Activated CD8-positive, alpha-beta memory T cell treated with anti-CD3 and anti-CD28 coated beads for 48 hours (primary cell): ENCODE measurements at regions not wholly inside any gene's neighbourhood (a gene's known extent, or its start where the extent isn't known, plus 50 kb on each side); places are given as distances from the start of the nearest gene placed in this dataset.
"Not testable (repeated sequence)": the region's sequence is repeated elsewhere in the genome, so short reads cannot be mapped to it uniquely, and the experiment has no call there.

Source experiments
- DNase-seq, 3 experiments: peaks; one replicate each; pipeline ENCODE4 v3.0.0-alpha.2; 2020; ENCODE audit warnings: low read depth in 2 of 3, low spot score in 2 of 3

DNA sequence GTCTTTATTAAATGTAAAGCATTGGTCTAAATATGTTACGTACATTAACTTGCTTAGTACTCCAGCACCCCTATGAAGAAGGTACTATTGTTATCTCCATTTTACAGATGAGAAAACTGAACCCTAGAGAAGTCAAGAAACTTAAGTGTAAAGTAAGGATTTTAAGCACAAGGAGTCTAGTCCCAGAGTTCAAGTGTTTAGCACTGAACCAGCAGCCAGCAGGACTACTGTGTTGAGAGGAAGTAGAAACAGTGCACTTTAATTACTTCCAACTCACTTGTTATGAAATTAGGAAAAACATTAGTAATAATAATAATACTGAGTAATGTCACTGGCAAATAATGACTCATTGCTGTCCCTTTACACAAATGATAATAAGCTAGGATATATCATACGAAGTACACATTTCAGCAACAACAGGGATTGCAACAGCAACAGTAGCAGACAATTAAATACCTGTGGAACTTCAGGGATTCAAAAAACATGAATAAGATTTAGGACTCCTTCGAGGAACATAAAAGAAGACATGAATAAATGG, 548.1 kb upstream of the HS3ST1 start:
- DNase-seq = no peak

DNA sequence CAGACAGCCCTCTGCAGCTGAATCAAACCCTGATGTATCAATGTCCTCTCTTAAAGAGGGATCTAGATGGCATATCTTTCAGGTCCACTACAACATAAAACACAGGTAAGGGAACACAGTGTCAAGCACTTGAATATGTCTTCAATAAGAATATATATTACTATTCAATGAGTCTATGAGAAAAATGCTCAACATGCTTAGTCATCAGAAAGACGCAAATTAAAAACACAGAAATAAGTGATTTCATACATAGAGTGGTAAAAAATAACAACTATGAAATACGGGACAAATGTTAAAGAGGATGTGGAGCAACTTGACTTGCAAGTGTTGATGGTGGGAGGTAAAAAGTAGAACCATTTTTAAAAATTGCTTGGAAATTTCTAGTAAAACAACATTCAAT, 544.6 kb upstream of the HS3ST1 start:
- no peak for DNase-seq

DNA sequence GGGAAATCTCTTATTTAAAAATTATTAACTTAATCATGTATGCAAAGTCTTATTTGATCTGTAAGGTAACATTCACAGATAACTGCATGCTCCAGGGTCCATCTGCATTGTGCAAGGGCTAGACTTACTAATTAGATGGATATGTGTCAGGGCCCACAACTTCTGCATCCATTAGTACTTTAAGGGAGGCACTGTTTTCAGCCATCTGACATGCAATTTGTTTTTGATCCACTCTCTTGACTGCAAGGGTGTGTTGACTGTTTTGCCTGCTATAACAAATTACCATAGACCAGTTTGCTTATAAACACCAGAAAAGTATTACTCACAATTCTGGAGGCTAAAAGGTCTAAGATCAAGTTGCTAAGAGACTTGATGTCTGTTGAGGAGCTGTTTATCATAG, 542.1 kb upstream of the HS3ST1 start:
- no peak for DNase-seq

DNA sequence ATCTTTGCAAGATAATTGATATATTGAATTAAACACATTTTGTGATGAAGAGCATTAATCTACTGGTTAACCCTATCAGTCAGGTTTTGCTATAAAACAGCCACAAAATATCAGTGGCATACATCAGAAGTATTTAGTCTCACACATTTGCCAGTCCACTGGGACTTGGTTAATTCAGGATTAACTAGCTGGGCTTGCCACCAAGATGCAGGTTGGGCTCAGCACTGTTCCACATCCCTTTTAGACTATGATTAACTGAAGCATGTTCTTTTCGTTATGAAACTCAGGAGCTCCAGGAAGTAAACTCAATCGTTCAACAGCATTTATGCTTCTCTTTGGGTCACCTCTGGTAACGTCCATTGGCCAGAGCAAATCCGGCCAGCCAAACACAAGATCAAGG, 538.1 kb upstream of the HS3ST1 start:
- DNase-seq = no peak

DNA sequence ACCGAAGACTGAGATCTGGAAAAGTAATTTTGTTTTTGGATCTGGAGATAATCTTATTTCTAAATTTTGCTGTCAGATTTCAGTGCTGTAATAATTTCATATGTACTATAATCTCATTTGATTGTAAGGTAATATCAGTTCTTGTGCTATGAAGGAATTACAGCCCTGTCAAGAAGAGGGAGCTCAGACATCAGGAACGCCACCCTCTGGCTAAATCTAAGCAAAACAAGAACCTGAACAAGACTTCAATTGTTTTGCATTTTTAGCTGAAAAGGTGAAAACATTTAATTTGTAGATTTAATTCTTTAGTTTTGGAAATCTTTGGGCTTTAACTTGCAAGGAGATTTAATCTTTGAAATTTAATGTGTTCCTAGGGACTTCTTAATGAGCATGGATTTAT, 525.4 kb upstream of the HS3ST1 start:
- DNase-seq = no peak

DNA sequence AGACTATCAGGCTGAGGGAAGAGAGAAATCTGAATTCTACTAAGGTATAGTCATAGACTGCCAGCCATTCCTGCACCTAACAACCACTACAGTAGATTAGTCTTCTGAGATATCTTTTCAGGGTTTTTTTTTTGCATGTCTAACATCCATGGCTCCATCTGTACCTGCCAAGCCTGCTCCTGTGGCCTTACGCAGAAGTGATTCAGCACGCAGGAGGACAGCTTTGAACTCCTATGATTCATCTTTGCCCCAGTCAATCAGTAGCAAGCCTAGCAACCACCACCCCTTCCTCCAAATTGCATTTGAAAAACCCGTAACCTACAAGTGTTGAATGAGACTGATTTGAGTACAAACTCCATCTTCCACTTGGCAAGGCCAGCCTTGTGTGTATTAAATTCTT, 520.7 kb upstream of the HS3ST1 start:
- no peak for DNase-seq

DNA sequence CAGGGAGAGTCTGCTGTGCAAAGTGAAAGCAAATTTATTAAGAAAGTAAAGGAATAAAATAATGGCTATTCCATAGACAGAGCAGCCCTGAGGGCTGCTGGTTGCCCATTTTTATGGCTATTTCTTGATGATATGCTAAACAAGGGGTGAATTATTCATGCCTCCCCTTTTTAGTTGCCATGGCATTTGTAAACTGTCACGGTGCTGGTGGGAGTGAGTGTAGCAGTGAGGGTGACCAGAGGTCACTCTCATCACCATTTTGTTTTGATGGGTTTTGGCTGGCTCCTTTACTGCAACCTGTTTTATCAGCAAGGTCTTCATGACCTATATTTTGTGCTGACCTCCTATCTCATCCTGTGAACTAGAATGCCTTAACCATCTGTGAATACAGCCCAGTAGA, 518.9 kb upstream of the HS3ST1 start:
- DNase-seq = not testable (repeated sequence)

DNA sequence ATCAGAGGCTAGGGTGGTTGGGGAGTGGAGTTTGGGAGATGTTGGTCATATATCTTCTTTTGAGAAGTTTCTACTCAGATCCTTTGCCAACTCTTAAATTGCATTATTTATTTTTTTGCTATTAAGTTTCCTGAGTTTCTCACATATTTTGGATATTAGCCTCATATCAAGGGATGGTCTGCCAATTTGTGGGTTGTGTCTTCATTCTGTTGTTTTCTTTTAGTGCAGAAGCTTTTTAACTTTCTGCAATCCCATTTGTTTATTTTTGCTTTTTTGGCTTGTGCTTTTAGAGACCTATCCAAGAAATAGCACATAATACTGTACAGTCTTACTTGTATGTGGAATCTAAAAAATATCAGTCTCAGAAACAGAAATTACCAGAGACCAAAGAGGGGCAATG, 509.2 kb upstream of the HS3ST1 start:
- no peak for DNase-seq

DNA sequence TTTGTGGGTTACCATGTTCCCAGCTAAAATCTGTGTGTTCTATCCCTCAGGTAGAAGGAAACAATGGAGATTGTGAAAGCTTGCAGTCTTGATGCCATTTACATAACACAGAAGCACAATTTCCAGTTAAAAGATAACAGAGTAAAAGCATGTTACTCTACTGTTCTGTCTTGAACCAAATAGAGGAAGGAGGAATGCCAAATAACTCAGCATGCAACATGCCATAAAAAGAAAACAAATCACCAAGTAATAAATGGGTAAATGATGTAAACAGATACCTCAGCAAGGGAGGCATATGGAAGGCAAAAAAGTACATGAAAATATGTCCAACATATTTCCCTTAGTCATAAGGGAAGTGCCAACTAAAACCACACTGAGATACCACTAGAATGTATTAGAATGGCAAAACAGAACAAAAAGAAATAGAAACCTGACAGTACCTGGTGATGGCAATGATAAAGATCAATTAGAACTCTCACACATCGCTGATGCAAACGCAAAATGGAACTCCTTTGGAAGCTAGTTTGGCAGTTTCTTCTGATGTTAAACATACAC, 502.6 kb upstream of the HS3ST1 start:
- DNase-seq = no peak

DNA sequence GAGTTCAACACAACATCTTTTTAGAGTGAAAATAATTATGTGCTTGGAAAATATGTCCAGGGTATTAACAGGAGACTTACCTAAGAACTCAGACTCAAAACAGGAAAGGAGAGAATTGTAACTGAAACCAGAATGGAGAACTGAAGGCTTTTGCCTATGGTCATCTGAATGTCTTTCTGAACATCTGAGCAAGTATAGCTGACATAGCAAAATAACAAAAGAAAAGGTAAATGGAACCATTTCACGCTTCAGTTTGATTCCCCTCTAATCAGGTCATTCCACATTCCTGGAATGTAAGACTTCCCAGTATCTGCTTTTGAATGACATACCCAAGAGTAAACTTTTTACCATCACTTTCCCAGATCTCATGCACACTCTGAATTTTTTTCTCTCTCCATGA, 500.4 kb upstream of the HS3ST1 start:
- no peak for DNase-seq

DNA sequence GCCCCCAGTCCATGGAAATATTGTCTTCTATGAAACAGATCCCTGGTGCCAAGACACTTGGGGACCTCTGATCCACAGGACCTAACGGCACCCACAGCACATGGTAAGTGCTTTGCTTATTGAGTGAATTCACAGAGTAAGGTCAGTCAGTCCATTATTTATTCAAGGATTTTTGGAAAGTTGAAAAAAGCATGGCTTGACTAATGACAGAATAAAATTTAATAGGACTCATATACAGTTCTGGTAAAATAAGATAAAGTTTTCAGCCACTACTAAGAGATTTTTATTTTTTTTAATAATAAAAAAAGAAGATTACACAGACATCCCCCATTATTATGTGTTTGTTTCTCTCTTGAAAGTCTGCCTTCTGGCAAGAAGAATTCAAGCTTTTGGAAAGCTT, 490.6 kb upstream of the HS3ST1 start:
- no peak for DNase-seq

DNA sequence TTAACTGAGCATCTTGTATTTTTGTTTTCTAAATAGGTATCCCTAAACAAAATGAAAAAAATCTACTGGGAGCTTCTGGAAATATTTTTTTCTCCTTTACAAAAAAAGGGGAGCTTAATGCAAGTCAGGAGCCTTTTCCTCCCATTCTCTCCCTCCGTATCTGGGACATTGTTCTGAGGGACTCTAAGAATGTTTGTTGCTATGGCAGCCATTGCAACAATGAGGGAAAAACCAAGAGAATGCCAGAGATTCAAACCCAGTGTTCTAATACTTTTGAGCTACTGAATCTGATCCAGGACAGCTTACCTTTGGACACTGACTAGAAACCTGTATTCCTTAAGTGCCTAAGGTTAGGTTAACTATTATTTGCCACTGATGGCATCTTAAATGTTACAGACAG, 485.7 kb upstream of the HS3ST1 start:
- no peak for DNase-seq

DNA sequence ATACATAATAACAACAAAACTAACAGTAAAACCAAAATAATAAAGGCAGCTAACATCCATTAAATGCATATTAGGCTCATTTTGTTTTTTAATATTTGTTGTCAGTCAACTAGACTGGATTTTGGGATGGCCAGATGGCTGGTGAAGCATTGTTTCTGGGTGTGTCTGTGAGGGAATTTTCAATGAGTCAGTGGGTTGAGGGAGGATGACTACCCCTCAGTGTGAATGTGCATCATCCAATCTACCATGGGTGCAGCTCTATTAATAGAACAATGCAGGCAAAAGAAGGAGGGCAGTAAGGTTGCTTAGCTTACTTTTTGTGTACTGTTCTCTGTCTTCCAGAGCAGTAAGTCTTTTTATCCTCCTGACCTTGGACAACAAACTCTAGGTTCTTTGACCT, 484.2 kb upstream of the HS3ST1 start:
- DNase-seq = no peak

DNA sequence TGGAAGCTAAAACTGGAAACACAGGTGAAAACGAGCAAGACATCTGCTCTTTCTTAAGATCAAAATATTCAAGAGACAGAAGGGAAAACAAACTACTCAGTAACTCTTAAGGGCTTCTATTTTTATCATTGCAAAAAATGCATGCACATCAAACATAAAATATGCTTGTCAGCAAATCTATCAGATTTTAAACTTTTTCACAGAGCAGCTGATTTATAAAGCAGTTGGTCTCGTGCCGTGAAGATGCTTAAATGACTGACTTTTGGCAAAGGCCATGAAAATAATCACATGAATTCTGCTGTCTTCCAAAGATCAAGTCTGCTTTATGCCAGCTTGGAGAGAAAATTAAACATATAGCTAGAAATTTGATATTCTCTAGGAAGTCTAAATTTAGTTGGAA, 482.1 kb upstream of the HS3ST1 start:
- no peak for DNase-seq

DNA sequence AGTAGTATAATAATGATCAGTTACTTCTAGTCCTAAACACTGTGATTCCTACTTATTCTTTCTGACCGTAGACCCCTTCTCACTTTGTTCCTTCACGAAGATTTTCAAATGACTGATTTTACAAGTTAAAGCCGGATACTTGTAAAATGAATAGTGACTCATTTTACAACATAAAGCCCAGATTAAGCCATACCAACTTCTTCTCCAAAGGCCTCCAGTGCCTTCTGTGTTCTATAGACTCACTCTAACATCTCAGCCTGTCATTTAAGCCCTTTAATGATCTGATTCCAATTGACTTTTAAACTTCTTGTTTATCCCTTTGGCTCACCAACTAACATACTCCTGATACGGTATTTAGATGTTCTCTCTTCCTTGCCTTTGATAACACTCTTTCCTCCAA, 480.0 kb upstream of the HS3ST1 start:
- DNase-seq = no peak

DNA sequence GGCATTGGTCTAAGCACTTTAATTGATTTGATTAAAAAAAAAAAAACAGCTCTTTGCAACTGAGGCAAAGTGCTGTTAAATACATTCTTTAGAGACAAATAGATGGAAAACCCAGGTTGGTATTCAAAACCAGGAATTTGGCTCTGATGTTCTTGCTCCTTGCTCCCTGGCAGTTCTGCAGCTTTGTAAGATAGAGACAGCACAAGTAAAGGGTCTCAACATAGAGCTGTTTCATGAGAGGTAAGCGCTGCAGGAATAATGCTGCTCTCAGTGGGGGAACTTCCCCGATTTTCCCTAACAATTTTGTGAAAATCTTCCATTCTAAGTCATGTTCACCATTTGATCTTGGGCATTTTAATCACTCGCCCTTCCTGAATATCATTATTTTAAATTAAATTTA, 479.5 kb upstream of the HS3ST1 start:
- no peak for DNase-seq

DNA sequence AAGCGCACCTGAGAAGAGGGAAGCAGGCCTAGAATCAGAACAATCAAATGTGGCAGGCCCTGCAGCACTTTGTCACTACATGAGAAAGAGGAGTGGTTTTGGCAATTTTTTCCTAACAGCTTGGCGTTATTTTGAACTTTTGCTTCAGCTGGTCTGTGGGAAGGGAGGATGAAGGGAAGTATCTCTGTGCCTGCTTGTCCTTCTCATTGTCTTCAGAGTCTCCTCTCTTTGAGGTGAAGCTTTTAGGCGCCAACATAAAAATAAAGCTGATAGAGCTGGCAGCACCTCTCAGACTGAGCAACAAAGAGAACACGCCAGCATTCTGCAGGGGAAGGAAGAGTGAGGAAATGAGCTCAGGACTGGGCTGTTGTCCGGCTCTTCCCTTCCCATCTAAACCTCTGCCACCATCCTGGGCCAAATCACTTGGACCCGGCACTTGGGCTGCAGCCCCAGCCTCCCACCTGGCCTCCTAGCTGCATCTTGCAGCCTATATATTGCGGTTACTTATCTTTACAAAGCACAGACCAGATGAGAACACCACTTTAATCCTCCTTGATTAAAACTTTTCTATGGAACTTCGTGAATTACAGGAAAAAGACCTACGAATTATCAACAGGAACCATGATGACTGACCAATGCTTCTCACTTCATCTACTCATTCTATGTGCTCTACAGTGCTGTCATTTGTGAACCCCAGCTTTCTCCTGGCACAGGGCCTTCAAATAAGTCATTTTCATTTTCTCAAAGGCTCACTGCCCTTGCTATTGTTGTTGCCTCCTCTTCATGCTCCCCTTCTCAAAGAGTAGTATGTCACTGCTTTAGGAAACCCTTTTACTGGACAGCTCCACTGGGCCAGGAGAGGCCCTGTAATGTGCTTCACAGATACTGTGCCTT, 476.4 kb upstream of the HS3ST1 start:
- DNase-seq = no peak

DNA sequence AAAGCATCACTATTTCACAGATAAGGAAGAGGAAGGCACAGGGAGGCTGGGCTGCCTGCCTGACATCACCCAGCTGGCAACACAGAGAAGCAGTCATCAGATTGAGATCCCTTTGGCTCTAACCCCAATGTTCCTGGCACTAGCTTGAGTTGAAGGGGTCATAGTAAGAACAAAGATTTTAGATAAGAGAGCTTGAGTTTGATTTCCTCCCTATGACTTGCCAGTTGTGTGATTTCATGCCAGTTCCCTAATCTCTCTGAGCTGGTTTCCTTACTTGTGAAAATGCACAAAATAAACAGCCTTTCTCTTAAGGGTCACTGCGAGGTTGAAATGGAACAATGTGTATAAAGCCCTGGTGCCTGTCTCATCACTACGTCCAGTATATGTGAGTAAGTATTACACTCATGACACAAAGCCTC, 475.4 kb upstream of the HS3ST1 start:
- DNase-seq = no peak

DNA sequence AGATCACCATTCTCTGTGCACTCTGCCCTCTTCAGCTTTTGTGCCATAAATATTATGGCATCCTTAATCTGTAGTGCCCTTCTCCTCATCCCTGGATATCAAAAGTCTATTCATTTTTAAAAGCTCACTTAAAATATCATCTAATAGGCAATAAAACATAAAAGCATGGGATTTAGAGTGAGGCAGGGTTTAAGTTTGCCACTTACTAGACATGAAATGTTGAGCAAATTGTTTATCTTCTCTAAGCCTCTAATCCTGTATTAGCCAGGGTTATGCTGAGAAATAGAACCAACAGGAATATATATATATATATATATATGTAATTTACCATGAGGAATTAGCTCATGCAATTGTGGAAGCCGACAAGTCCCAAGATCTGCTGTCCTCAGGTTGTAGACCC, 472.4 kb upstream of the HS3ST1 start:
- no peak for DNase-seq

DNA sequence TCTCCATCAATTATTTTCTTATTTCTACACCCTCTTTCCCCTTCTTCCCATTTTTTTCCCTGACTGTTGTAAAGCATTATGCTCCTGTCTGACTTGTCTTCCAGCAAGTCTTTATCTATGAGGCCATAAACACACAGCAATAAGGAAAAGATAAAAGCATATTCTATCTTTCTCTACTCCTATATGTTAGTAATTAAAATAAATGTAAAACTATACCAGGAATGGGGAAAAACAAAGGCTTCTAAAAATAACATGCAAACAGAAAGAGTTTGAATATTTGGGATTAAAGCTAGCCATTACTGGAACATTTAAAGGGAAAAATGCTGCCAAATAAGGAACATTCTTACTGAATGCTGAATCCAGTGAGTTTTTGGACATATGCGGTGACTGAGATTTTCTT, 471.7 kb upstream of the HS3ST1 start:
- DNase-seq = no peak

DNA sequence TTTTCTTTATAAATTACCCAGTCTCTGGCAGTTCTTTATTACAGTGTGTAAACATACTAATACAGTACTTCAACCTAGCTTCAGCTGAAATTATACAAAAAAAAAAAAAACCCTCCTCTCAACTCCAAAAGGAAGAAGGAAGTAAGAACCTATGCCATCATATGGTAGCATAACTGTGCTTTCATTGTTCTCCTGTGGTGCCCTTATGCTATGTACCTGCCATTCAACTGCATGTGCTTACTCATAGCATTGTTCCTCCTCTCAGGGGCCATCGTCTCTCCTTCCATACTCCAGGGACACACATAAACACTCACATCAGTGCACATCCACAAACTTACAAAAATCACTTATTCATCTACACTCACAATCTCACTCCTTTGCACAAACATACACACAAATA, 470.1 kb upstream of the HS3ST1 start:
- DNase-seq = no peak

DNA sequence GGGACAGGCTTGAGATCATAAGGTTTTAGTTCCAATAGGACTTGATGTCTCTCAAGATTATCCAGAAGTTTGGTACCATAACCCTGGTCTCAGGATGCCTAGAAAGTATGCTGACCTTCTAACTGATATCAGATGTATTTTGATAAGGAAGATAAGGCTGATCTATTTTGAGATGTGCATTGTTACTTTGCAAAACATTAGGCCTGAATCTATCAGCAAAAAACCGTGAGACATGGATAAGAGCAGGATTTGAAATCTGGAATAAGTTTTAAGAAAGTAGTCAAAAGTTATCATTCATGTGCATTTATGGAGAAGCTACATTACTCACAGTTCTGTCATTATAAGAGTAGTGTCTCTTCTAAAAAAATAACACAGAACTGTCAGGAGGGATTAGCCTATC, 467.1 kb upstream of the HS3ST1 start:
- no peak for DNase-seq

DNA sequence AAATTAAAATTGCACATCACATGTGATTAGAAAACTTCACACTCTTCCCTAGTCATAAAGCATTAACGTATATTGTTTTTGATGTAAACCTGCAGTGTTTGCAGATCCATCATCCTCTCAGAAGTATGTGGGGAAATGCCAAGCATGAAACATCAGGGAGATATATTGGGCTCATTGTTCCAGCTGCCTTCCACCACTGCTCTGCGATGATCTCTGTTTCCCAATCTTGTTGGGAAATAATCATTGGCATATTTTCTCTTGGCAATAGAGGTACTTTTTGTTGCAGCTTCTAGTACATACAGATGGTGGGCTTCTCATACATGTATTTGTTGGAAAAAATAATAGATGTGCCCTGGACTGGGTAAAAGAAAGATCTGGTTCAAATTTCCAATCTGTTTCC, 466.3 kb upstream of the HS3ST1 start:
- no peak for DNase-seq
